ENCODE measurements at regions not wholly inside any gene's neighbourhood (a gene's known extent, or its start where the extent isn't known, plus 50 kb on each side); places are given as distances from the start of the nearest gene placed in this dataset.

DNA sequence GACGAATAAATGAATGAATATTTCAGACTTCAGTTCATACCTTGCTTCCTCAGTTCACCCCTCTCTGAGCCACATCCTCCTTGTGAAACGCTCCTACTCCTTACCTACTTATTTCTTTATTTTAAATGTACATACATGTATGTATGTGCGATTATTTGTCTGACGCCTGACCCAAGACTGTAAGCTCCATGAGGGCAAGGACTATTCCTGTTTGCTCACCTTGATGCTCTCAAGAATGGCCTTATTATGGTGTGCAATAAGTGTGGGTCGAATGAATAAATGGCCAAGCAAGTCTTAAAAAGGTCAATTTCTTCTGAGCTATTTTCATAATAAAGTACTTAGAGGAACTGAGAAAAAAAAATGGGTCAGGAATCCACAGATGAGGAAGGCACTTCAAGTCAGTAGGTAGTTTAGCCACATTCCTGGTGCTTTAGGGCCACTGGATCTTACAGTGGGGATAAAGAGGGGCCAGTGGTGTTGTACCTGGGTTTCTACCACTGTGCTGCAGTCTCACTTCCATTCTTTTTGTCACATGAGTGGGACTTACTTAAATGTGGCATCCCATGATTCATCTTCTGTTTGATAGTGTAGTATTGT, 74.7 kb downstream of the SDC1 start:
- H3F3A ChIP-seq (ENCODE audit: insufficient read depth) = peaks cover 14% of the 10 kb centered on the region; the same call in 1 of the 2 replicates
- whole genome bisulfite sequencing, 2 experiments (ENCODE audit: low coverage in 1 of 2, low lambda C conversion rate in 2 of 2, missing lambda C conversion rate in 2 of 2) = 96% methylated on average over 5 of the region's 5 CpGs

DNA sequence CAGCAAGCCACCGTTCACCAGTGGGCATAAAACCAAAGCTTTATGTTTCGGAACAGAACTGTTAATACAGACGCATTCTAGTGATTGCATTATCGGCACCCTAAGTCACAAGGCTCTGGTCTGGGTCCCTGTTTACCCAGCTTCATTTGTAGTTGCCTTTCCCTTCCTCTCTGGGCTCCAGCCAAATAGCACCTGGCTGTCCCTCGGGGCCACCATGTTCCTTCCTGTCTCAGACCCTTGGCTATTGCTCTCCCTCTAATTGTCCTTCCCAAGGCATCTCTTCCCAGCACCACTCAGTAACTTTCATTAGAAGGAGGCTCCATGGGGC, 75.3 kb downstream of the SDC1 start:
- no peak for DNase-seq
- no peaks in the 10 kb centered on the region for H3K36me3 ChIP-seq (ENCODE audit: low read depth)
- peak overlapping the region; percentile 71 for H3K27ac ChIP-seq
- H3K9me3 ChIP-seq (ENCODE audit: low read depth) = no peaks in the 10 kb centered on the region
- no peaks in the 10 kb centered on the region for H4K20me1 ChIP-seq (ENCODE audit: insufficient read depth)
- H3K9me2 ChIP-seq (ENCODE audit: insufficient read depth) = no peaks in the 10 kb centered on the region
- H3K9ac ChIP-seq = peak overlapping the region; percentile 33; the same call in 1 of the 2 replicates
- H3K79me2 ChIP-seq (ENCODE audit: insufficient read depth) = no peaks in the 10 kb centered on the region
- in situ Hi-C loops (cut with MboI) = no loop called here
- peaks cover 14% of the 10 kb centered on the region; the same call in 1 of the 2 replicates for H3F3A ChIP-seq (ENCODE audit: insufficient read depth)
- peak overlapping the region; percentile 15 for H3K4me3 ChIP-seq
- H3K4me2 ChIP-seq (ENCODE audit: unreplicated experiment) = peak overlapping the region; percentile 38
- H2AFZ ChIP-seq = peak overlapping the region; percentile 80; the same call in 1 of the 2 replicates
- TF ChIP-seq EZH2phosphoT487 (IDR thresholded peaks at IDR 0.05; ENCODE audit: insufficient read depth, low read depth) = no peak
- no peak for TF ChIP-seq EZH2 (IDR thresholded peaks at IDR 0.05; ENCODE audit: insufficient read depth, poor library complexity, severe bottlenecking)
- 55 to 64% methylated on average over 5 of the region's 5 CpGs for WGBS, 2 experiments (ENCODE audit: low coverage in 1 of 2, low lambda C conversion rate in 2 of 2, missing lambda C conversion rate in 2 of 2)
- H3K27me3 ChIP-seq (replicated peaks; ENCODE audit: insufficient read depth) = no peaks in the 10 kb centered on the region
- H3K4me1 ChIP-seq (ENCODE audit: insufficient read depth) = peaks cover 16% of the 10 kb centered on the region

More for the DNA sequence above, 74.7 kb downstream of the SDC1 start:
- no peaks in the 10 kb centered on the region for H3K79me2 ChIP-seq (ENCODE audit: insufficient read depth)
- TF ChIP-seq EZH2phosphoT487 (IDR thresholded peaks at IDR 0.05; ENCODE audit: insufficient read depth, low read depth) (no peak), EZH2 (IDR thresholded peaks at IDR 0.05; ENCODE audit: insufficient read depth, poor library complexity, severe bottlenecking) (no peak)
- no peaks in the 10 kb centered on the region for H4K20me1 ChIP-seq (ENCODE audit: insufficient read depth)
- H3K36me3 ChIP-seq (ENCODE audit: low read depth) = no peaks in the 10 kb centered on the region
- H3K27me3 ChIP-seq (replicated peaks; ENCODE audit: insufficient read depth) = no peaks in the 10 kb centered on the region
- DNase-seq = no peak
- H3K27ac ChIP-seq = 0 out of 2 replicates have a peak overlapping the region, but pooled peaks have one; percentile 71
- in situ Hi-C loops (cut with MboI) = no loop called here
- peak overlapping the region; percentile 38 for H3K4me2 ChIP-seq (ENCODE audit: unreplicated experiment)
- peaks cover 16% of the 10 kb centered on the region for H3K4me1 ChIP-seq (ENCODE audit: insufficient read depth)
- H3K4me3 ChIP-seq = no peak overlapping the region
- no peak overlapping the region for H3K9ac ChIP-seq
- H3K9me2 ChIP-seq (ENCODE audit: insufficient read depth) = no peaks in the 10 kb centered on the region
- H3K9me3 ChIP-seq (ENCODE audit: low read depth) = no peaks in the 10 kb centered on the region
- no peak overlapping the region for H2AFZ ChIP-seq

DNA sequence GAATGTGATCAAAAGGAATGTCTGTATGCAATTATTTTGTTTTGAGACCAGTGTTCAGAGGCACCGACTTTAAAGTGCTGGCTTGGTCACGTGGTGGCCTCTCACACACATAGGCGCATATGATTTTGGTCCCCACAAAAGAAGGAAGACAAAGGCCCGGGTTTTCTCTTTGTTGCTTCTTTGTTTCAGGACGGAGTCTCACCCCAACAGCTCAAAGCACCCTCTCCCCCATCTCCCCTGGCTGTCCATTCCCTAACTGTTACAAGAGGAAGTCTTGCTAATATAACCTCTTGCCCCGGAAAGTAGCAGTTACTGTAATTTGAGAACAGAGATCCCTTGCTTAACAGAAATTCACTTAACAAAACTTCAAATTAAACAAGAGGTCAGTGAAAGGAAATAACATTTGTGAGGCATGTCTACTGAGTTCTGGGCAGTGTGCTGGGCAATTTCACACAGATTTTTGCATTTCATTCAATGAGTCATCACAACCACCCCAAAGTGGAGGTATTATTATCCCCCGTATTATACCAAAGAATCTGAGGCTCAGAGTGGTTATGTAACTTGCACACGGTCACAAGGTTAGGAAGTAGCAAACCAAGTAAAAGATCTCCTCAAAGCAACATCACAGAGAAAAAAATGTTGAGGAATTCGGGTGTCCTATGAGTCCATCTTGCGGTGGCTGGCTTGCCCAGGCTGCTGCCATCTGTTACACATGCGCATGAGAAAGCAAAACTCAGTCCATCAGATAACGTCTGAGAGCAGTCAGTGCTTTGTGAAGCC, 75.8 kb downstream of the SDC1 start:
- peaks cover 16% of the 10 kb centered on the region for H3K4me1 ChIP-seq (ENCODE audit: insufficient read depth)
- no peaks in the 10 kb centered on the region for H3K79me2 ChIP-seq (ENCODE audit: insufficient read depth)
- H4K20me1 ChIP-seq (ENCODE audit: insufficient read depth) = no peaks in the 10 kb centered on the region
- no peaks in the 10 kb centered on the region for H3K9me2 ChIP-seq (ENCODE audit: insufficient read depth)
- peak overlapping the region; percentile 33 for H3K9ac ChIP-seq
- no peaks in the 10 kb centered on the region for H3K27me3 ChIP-seq (replicated peaks; ENCODE audit: insufficient read depth)
- peak overlapping the region; percentile 38 for H3K4me2 ChIP-seq (ENCODE audit: unreplicated experiment)
- peak; percentile 74 for DNase-seq
- no peaks in the 10 kb centered on the region for H3K36me3 ChIP-seq (ENCODE audit: low read depth)
- H3K4me3 ChIP-seq = peak overlapping the region; percentile 15
- TF ChIP-seq EZH2 (IDR thresholded peaks at IDR 0.05; ENCODE audit: insufficient read depth, poor library complexity, severe bottlenecking) (no peak), EZH2phosphoT487 (IDR thresholded peaks at IDR 0.05; ENCODE audit: insufficient read depth, low read depth) (no peak)
- peak overlapping the region; percentile 80 for H2AFZ ChIP-seq
- H3K27ac ChIP-seq = peak overlapping the region; percentile 71
- H3F3A ChIP-seq (ENCODE audit: insufficient read depth) = peaks cover 14% of the 10 kb centered on the region; the same call in 1 of the 2 replicates
- WGBS, 2 experiments (ENCODE audit: low coverage in 1 of 2, low lambda C conversion rate in 2 of 2, missing lambda C conversion rate in 2 of 2) = 24 to 28% methylated on average over 12 of the region's 12 CpGs
- H3K9me3 ChIP-seq (ENCODE audit: low read depth) = no peaks in the 10 kb centered on the region
- in situ Hi-C loops (cut with MboI) = no loop called here

DNA sequence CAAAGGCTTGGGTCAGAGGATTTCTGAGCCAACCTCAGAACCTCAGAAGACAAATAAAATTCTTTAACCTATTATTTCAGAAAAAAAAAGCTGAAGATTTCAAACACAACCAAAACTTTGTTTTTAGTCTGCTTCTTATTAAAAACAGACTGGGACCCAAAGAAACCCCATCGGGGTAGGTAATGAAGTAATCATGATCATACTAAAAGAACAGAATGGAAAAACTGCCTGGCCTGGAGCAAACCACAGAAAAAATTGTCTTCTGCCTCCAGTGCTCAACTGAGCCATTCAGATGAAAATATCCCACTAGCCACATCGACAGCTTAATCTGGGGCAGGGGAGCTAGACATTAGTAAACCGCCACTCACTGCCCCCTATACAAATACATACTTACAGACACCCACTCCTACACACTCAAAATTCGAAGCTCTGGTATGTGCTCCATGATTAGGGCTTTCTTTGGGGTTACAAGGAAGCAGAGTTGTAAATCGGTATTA, 76.5 kb downstream of the SDC1 start:
- peak overlapping the region; percentile 38 for H3K4me2 ChIP-seq (ENCODE audit: unreplicated experiment)
- TF ChIP-seq EZH2phosphoT487 (IDR thresholded peaks at IDR 0.05; ENCODE audit: insufficient read depth, low read depth) (no peak), EZH2 (IDR thresholded peaks at IDR 0.05; ENCODE audit: insufficient read depth, poor library complexity, severe bottlenecking) (no peak)
- peaks cover 16% of the 10 kb centered on the region for H3K4me1 ChIP-seq (ENCODE audit: insufficient read depth)
- H3F3A ChIP-seq (ENCODE audit: insufficient read depth) = peaks cover 14% of the 10 kb centered on the region; the same call in 1 of the 2 replicates
- H3K36me3 ChIP-seq (ENCODE audit: low read depth) = no peaks in the 10 kb centered on the region
- in situ Hi-C loops (cut with MboI) = no loop called here
- peak; percentile 34 for DNase-seq
- no peaks in the 10 kb centered on the region for H3K79me2 ChIP-seq (ENCODE audit: insufficient read depth)
- no peaks in the 10 kb centered on the region for H3K9me3 ChIP-seq (ENCODE audit: low read depth)
- H4K20me1 ChIP-seq (ENCODE audit: insufficient read depth) = no peaks in the 10 kb centered on the region
- peak overlapping the region; percentile 33; the same call in 1 of the 2 replicates for H3K9ac ChIP-seq
- no peak overlapping the region for H3K4me3 ChIP-seq
- no peaks in the 10 kb centered on the region for H3K9me2 ChIP-seq (ENCODE audit: insufficient read depth)
- no peaks in the 10 kb centered on the region for H3K27me3 ChIP-seq (replicated peaks; ENCODE audit: insufficient read depth)
- peak overlapping the region; percentile 71 for H3K27ac ChIP-seq
- peak overlapping the region; percentile 80 for H2AFZ ChIP-seq
- WGBS, 2 experiments (ENCODE audit: low coverage in 1 of 2, low lambda C conversion rate in 2 of 2, missing lambda C conversion rate in 2 of 2) = 31 to 37% methylated on average over 5 of the region's 5 CpGs

All from GM23248 (cell line).